NCI-H2227 (cell line): ENCODE measurements at regions not wholly inside any gene's neighbourhood (a gene's known extent, or its start where the extent isn't known, plus 50 kb on each side); places are given as distances from the start of the nearest gene placed in this dataset.

ENCODE experiments used
- DNase-seq: peaks from one replicate; lab custom pipeline; 2025; ENCODE audit not compliant: unreplicated experiment; lab: John Stamatoyannopoulos, UW

DNA sequence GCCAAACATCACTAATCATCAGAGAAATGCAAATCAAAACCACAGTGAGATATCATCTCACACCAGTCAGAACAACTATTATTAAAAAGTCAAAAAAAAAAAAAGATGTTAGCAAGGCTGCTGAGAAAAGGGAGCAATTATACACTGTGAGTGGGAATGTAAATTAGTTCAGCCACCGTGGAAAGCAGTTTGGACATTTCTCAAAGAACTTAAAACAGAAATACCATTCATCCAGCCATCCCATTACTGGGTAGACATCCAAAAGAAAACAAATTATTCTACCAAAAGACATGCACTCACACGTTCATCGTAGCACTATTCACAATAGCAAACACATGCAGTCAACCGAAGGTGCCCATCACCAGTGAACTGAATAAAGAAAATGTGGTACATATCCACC is 213.9 kb downstream of the TTLL2 start:
- DNase-seq: no peak

DNA sequence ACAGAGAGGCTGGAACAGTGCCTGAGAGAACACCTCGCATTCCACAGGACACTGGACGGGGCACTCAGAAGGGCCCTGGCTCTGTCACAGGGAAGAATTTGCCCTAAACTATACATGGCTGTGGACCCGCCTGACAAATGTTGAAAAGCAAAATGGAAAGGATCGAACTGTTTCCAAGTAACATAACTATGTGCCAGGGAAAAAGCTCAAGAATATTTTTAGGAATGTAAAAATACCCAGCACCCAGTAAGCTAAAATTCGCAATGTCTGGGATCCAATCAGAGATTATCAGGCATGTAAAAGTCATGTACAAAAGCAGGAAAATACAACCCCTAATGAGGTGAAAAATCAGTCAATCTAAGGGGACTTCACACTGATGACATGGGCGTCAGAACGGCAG is 215.9 kb downstream of the TTLL2 start:
- DNase-seq: no peak

DNA sequence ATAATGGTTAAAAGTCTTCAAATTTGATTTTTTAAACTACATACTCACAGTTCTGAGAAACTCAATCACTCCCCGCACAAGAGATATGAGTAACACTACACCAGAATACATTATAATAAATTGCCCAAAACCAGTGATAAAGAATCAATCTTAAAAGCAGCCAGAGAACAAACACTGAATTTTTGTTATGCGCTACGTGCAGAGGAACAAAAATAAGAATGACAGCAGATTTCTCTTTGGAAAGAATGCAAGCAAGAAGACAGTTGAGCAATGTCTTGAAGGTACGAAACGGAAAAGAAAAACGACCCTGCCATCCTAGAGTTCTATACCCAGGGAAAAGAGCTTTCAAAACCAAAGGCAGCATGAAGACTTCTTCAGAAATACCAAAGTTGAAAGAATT is 216.7 kb downstream of the TTLL2 start:
- DNase-seq: no peak

DNA sequence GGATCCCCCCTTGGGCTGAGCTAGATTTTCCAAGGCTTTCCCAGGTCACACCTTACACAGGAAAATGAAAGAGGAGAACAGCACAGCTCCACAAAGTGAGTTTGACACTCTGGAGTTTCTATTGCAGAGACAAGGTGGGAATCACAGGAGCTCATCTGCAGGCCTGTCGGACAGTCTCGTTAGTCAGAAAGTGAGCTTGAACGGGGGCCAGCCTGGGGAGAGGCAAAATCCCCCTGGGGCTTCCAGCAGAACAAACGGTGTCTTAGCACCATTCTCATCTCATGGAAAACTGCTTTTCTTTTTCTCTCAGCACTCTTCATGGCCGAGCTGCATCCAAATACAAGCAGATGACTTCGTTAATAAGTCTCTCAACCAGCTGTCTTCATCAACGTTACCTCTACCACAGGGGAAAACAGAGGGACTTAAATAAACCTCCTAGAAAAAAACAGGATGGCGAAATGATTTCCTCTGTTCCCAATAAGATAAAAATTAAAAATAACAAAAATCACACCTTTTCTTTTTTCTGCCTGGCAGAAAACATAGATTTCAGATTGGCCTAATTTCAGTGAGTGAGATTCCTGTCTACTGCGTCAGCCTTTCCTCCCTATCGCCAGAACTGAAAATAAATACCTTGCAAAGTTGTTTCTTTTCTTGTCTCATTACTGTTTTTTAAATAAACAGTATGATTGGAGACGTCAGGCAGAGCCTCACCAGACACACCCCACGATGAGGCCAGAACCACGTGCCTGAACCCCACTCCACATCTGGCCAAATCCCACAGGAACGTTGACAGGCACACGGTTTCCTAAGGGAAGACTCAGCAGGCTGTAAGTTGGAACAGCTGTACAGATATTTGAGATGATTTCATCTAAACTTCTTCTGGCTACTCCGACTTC is 219.0 kb downstream of the TTLL2 start:
- DNase-seq: no peak

DNA sequence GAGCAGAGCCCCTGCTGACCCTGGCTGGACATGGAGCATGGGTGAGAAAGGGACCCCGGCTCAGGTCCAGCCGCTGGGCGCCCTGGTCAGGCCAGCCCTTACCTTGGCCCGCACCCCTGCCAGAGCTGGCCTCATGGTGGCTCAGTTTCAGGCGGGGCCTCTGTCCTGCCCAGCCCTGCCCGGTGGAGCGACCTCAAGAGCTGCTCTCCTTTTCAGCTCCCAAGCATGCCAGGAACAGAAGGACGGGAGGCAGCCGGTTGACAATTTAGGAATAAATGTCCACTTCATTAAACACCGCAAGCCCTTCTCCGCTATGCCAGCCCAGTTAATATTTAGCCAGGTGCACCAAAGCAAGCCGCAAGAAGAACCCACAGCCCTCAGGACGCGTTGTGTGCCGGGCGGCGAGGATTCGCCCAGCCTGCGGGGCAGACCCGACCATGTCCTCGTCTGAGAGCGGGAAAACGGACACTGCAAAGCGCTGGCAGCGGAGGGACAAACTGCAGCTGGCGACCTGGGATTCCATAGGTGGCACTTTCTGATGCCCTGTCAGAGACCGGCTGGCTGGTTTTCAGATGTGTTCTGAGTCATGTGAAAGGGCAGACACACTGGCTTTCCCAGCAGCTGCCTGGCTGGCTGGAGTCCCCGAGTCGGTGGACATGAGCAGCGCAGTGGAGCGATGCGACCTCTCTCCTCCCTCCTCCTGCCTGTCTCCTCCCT is 221.9 kb downstream of the TTLL2 start:
- no peak for DNase-seq

DNA sequence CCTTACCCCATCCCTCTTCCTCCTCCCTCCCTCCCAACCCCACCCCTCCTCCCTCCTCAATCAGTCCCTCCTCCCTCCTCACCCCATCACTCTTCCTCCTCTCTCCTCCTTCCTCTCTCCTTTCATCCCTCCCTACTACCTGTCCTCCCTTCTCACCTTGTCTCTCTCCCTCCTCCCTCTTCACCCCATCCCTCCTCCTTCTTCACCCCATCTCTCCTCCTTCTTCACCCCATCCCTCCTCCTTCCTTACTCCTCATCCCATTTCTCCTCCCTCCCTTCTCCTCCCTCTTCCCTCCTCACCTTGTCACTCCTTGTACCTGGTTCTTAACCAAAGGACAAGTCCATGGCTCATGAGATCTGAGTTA is 222.4 kb downstream of the TTLL2 start:
- no peak for DNase-seq

DNA sequence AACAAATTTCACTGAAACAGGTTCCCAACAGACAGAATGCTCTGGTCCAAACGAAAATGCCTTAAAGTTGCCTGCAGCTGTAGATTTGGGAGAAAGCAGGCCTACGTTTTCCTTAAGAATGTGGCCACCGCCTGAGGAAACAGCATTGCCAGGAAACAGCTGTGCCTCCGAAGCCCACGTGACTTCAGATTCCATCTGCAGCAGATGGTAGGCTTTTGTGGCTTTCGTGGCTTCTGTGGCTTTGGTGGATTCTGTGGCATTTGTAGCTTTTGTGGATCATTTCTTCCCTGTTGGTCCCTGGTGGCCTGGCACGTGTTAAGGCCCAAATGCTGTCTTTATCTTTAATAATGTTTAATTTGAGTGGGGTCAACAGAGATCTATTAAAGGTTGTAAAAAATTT is 222.9 kb downstream of the TTLL2 start:
- DNase-seq: no peak

DNA sequence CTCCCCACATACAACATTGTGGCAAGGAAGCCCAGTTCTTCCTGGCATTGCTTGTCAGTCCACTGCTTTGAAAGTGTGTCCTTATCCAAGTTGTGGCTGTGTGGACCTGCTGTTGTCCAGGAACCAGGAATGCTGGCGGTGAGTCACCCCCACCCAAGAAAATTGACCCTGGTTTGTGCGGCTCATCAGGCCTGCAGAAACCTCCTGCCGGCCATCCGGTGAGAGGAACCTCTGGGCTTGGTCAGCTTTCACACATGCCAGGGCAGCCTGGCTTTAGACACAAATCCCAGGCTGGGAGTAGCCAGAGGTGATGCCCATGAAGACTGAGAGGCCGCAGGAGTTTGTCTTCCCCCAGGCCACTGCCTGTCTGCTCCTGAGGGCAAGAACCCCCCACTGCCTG is 223.6 kb downstream of the TTLL2 start:
- no peak for DNase-seq

DNA sequence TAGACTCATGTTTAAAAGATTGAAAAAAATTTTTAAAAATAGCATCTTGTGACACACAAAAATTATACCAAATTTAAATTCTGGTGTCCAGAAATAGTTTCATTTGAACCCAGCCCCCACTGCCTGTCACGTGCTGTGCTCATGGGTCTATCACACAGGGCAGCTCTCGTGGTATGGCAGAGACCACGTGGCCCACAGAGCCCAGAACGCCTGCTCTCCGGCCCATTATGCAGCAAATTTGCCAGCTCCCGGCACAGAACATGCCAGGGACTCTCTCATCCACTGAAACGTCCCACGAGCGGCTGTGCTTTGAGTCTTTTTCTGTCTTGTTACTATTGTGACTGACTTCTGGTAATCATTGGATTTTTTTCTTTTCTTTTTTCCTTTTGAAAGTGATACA is 224.3 kb downstream of the TTLL2 start:
- DNase-seq: no peak

DNA sequence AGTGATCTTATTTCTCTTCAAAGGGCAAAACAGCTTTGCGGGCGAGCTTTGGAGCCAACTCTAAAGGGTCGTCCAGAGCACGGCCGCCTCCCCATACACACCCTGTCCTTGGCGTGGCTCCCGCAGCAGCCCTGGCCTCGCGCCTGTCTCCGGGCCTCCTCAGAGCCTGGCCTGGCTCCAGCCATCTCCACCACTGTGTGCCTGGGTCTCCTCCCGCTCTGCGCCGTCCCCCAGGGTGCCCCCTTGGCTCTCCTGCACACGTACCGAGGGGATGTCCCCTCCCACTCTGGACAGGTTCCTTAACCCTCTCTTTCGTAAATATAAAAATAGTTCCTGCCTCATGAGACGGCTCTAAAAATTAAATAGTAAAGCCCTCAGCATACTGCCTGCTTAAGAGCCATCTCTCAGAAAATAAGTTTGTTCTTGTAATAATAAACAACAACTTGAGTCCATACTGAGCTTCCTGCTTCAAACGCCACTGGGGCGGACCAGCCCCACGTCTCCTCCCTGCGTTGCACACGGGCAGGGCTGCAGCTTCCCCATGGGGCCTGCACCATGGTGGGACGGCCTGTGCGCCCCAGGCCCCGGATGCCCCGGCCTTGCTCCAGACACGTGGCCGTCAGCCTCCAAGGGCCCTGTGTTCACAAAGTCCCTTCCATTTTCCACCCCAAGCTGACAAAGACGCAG is 226.2 kb downstream of the TTLL2 start:
- no peak for DNase-seq

DNA sequence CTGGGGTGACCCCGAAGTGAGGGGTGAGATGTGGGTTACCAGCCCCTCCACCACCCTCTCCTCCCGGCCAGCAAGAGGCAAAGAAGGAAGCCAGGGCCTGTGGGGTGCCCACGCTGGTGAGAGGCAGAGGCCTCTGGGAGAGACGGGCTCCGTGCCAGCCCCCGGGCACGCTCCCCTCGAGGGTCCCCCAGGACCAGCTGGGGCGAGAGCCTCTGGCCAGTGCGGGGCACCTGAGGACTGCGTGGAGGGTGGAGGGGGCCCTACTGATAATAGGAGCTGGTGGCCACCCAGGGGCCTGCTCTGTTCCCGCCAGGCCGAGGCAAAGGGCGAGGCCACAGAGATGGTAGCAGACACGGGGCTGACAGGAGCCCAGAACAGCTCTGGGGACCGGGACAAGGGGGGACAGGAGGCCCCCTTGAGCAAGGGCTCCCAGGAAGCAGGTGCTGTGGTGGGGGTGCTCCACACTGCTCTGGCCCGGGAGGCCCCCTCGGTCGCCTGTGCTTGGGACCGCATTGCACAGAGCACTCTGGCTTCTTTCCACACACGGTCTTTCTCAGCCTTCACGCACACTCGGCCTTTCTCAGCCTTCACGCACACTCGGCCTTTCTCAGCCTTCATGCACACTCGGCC is 226.9 kb downstream of the TTLL2 start:
- no peak for DNase-seq

DNA sequence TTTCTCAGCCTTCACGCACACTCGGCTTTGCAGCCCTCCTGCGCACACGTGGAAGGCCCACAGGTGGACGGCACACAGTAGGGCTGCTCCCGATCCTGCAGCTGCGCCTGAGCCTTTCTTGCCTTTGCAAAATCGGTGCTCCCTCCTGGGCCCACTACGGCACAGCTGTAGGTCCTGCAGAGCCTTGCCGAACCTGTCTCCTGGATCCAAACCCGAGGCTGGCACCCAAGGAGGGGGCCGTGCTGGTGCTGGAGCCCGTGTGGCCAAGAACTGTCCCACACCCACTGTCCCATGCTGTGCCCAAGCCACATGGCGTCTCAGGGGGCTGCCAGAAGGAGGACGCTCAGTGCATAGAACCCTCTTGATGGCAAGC is 227.4 kb downstream of the TTLL2 start:
- DNase-seq: no peak

DNA sequence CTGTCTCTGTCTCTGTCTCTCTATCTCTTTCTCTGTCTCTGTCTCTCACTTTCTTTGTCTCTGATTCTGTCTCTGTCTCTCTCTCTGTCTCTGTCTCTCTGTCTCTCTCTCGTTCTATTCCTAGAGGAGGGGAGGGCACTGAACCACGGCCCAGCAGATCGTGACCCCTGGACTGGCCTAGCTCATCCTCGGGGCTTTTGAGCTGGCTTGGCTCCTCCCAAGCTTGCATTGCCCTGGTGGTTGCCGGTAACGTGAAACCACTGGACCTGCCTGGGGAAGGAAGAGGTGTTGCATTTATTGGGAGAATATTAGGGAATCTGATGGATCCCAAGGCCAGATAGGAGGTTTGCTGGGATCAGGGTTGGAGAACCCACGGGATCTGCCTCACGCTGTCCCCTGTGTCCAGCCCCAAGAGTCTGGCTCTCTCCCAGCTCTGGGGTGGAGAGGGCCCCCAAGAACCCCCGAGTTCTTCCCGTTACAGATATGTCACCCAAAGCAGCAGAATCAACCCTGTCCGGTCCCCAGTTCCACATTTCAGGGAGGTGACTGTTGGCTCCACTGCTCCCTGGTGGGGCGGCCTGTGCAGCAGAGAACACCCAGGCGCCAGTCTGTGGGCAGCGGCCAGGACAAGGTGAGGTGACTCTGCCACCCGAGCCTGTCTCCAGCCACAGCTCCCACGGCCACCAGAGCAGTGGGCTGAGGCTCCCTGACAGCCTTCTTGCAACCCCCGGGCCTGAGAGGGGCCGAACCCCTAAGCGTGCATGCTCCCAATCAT is 228.3 kb downstream of the TTLL2 start:
- no peak for DNase-seq

DNA sequence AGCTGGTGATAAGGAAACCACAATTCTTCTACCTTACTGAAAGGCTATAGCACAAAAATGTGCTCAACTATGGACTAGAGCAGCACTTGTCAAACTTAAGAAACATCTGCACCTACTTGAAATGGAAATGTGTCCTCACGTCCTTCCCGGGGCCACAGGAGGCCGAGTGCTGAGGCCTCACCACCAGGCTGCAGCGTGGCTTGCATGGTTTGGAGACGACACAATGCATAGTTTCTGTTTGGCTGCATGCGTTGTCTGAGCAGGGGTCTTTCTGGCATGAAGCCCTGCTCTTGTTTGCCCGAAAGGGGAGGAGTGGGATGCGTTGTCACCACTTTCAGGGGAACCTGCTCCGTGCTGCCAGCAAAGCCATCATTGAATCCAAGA is 228.8 kb downstream of the TTLL2 start:
- no peak for DNase-seq

DNA sequence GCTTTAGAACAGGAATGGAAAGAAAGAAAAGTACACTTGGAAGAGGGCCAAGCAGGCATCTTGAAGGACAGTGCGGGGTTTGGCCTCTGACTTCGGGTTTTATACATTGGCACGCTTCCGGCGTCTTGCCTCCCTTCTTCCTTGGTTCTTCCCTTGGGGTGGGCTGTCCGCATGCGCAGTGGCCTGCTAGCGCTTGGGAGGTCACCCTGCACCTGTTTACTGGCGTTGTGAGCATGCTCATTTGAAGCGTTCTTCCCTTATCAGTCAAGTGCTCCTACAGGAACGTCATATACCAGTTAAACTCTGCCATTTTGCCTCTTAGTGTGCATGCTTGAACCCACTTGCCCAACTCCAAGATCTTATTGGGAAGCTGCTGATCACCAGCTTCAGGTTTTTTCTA is 230.0 kb downstream of the TTLL2 start:
- no peak for DNase-seq

DNA sequence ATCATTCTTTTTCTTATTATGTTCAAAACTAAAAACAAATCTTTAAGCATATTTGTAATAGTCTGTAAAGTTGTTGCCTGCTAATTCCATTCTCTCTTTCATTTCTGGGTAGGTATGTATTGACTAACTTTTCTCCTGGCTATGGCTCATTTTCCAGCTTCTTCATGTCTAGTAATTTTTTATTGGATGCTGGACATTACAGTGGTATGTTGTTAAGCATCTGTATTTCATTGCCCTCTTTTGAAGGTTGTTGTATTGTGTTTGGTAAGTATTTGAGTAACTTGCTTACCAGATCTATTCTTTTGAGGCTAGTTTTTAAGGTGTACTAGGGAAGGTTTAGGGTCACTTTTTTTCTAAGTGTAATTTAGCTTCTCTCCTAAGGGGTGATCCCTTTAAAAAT is 230.9 kb downstream of the TTLL2 start:
- DNase-seq: no peak

DNA sequence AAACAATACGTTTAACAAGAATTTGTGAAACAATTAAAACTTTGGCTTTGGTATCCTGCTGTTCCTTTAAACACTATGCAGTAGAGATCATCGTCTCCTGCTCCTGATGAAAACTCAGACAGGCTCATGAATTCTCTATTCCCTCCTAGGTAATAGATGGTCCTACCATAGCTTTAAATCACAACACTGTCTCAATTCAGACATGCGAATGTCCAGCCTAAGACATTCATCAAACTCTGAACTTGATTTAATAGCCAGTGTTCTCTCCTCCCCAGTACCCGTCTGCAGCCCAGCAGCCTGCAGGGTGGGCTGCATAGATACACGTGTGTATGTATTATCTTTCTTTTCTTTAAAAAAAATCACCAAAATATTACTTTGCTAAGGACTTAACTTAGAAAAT is 232.8 kb downstream of the TTLL2 start:
- DNase-seq: no peak

DNA sequence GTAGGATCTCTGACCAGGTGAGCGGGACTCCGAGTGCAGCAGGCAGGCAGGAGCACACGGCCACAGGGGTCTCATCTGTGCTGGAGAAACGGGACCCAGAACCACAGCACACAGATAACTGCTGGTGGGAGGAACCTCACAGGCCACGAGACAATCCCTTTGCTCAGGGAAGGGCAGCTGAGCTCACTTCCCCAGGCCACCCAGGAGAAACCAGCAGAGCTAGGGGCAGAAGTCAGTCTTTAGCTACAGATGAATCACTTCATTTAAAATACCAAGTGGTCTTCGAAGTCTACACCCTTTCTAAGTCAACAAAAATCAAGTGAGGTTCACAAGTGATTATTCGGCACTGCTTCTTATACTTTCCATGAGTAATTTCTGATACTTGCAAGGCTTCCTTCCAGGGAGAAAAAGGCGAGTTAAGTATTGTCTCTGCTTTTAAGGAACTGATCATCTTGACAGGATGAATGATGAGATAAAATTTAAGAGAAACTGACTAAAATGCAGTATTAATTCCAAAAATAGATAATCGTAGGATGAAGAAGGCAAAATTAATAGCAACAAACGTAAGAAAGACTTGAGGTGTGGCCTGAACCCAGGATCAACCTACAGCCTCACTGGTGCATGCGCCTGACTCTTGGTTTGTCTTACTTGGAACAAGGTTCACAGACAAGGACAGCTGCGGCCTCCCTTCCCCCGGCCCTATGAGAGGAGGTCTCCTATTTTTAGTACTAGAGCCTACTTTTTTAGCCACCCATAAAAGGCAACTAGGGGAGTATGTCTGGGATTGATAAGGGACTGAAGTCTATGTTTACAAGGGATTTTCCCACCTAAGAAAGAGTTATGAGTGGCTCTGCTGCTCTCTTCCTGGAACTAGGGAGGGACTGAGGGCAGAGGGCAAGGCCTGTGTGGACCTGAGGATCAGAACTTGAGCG is 233.6 kb downstream of the TTLL2 start:
- no peak for DNase-seq

DNA sequence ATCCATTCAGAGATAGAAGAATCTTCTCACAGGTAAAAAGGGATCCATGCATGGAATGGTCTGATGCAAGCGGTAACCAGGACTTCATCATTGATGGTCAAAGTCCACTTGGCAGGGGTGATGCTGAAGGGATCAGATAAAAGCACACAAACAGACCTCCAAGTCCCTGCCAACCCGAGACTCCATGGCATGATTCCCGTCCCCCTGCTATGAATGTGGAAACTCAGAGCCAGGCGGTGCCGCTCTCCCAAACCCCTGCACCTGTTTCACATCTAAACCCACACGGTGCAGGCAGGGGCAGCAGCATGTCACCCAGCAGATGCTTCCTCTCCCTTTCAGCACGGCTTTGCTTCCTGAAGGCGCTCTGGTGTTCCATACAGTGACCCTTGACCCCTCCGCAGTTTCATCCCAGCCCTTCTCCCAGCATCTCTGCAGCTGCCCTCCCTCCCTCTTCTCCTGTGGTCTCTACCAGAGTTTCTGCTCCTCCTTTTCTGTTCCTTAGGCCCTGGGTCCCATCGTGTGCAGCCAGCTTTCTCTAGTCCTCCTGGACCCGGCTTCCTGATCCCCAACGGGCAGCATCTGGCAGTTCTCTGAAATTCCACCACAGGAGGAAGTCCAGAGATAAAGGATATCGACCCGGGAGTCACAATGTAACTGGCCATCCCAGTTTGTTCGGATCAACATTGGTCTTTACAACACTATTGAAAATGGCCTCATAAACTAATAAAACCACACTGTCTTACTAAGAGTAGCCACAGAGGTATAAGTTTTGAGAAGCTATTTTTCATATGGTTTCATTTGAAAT is 235.0 kb downstream of the TTLL2 start:
- DNase-seq: no peak
